Caco-2 (cell line): ENCODE measurements at regions not wholly inside any gene's neighbourhood (a gene's known extent, or its start where the extent isn't known, plus 50 kb on each side); places are given as distances from the start of the nearest gene placed in this dataset.
"Not testable (repeated sequence)": the region's sequence is repeated elsewhere in the genome, so short reads cannot be mapped to it uniquely, and the experiment has no call there.

ENCODE experiments used
- BruUV-seq: library from RNA; stranded (reverse); fragments of 400-500 nt; replicated peaks from 2 replicates; lab custom pipeline; 2021; lab: Mats Ljungman, UMichigan
- CTCF ChIA-PET: fragments of 300-600 bp; sonication (Branson Sonifier 250); formaldehyde crosslinking; loops from one replicate; lab custom pipeline; 2022; ENCODE audit warnings: antibody characterized with exemption; lab: Charles Lee
- POLR2A ChIA-PET: fragments of 300-600 bp; sonication (Branson Sonifier 250); formaldehyde crosslinking; loops from one replicate; lab custom pipeline; 2022; ENCODE audit warnings: antibody characterized with exemption; lab: Charles Lee
- DNase-seq, 2 experiments: peaks; one replicate each; pipeline versions ENCODE4 v3.0.0 to v3.0.0-alpha.2; 2020 to 2022
- H3K27me3 ChIP-seq: replicated peaks from 2 replicates; pipeline ENCODE4 v1.6.0; 2011; ENCODE audit warnings: low read length; ENCODE audit not compliant: control insufficient read depth, insufficient read depth
- H3K36me3 ChIP-seq: 2 replicates; pipeline ENCODE4 v1.5.1; 2011; ENCODE audit warnings: low read length; ENCODE audit not compliant: control insufficient read depth, insufficient read depth
- H3K4me1 ChIP-seq: fragments of 250-450 bp; sonication (Bioruptor Pico); 2 replicates; pipeline ENCODE4 v1.5.1; 2020; ENCODE audit warnings: mild to moderate bottlenecking
- H3K4me3 ChIP-seq: 2 replicates; pipeline ENCODE4 v1.5.1; 2011; ENCODE audit warnings: low read depth, mild to moderate bottlenecking, control low read depth, low read length
- H3K9me3 ChIP-seq: fragments of 250-450 bp; sonication (Bioruptor Pico); 2 replicates; pipeline ENCODE4 v1.5.1; 2020; ENCODE audit warnings: mild to moderate bottlenecking, moderate library complexity
- H3K27ac Mint-ChIP-seq: one replicate; pipeline ENCODE4 v1.8.0; 2022; ENCODE audit warnings: mixed read lengths; ENCODE audit not compliant: unreplicated experiment
- H3K27me3 Mint-ChIP-seq: one replicate; pipeline ENCODE4 v1.8.0; 2022; ENCODE audit warnings: mixed read lengths; ENCODE audit not compliant: insufficient read depth, unreplicated experiment
- H3K36me3 Mint-ChIP-seq: one replicate; pipeline ENCODE4 v1.8.0; 2022; ENCODE audit warnings: mild to moderate bottlenecking, mixed read lengths; ENCODE audit not compliant: insufficient read depth, unreplicated experiment
- H3K4me1 Mint-ChIP-seq: one replicate; pipeline ENCODE4 v1.8.0; 2022; ENCODE audit warnings: low read depth, mixed read lengths; ENCODE audit not compliant: unreplicated experiment
- H3K4me3 Mint-ChIP-seq: one replicate; pipeline ENCODE4 v1.8.0; 2022; ENCODE audit warnings: mild to moderate bottlenecking, moderate library complexity, mixed read lengths; ENCODE audit not compliant: unreplicated experiment
- H3K9me3 Mint-ChIP-seq: one replicate; pipeline ENCODE4 v1.8.0; 2022; ENCODE audit warnings: mixed read lengths; ENCODE audit not compliant: unreplicated experiment
- CTCF ChIP-seq, 2 experiments: fragments of 200-600 bp in 1 of 2; IDR thresholded peaks; 1 replicate in 1 of 2; 2 replicates in 1 of 2; pipeline versions ENCODE4 v1.5.1 to v1.8.0; 2011 to 2022; ENCODE audit warnings: antibody characterized with exemption in 1 of 2, control low read depth in 1 of 2, inconsistent platforms in 1 of 2, low read depth in 1 of 2, low read length in 1 of 2, mild to moderate bottlenecking in 1 of 2, moderate library complexity in 1 of 2; ENCODE audit not compliant: insufficient read depth in 1 of 2, severe bottlenecking in 1 of 2, unreplicated experiment in 1 of 2
- intact Hi-C: fragments of 100-400 bp; cut with micrococcal nuclease; formaldehyde crosslinking; loops from one replicate; pipeline ENCODE4 v1.10.0; 2022; ENCODE audit not compliant: unreplicated experiment

GRCh38 chr3:110944782-110945181 lies 126.8 kb upstream of the NECTIN3 start:
- H3K36me3 ChIP-seq, result no peaks in the 10 kb centered on the region
- H3K4me1 ChIP-seq, result no peaks in the 10 kb centered on the region; the same call in 1 of the 2 replicates
- no TSS peak for BruUV-seq
- no peak for DNase-seq
- no peaks in the 10 kb centered on the region for H3K27me3 ChIP-seq
- Mint-ChIP-seq H3K9me3 (peaks cover 36% of the 10 kb centered on the region), H3K27ac (no peak overlapping the region), H3K36me3 (peaks cover 5% of the 10 kb centered on the region), H3K4me1 (no peaks in the 10 kb centered on the region), H3K4me3 (no peak overlapping the region), H3K27me3 (no peaks in the 10 kb centered on the region)
- TF ChIP-seq CTCF (IDR thresholded peaks at IDR 0.05; ENCODE audit: insufficient read depth in 1 of 2, low read depth in 1 of 2, low read length in 1 of 2, severe bottlenecking in 1 of 2, unreplicated experiment in 1 of 2), result no peak
- intact Hi-C loops, result loop anchor here (10.0 kb wide), 1 partner anchor 130 kb away; the partner anchor contains the start of gene NECTIN3
- CTCF ChIA-PET, result no interaction called here
- no peak overlapping the region for H3K4me3 ChIP-seq
- H3K9me3 ChIP-seq, result peaks cover 25% of the 10 kb centered on the region
- POLR2A ChIA-PET, result no interaction called here

DNA sequence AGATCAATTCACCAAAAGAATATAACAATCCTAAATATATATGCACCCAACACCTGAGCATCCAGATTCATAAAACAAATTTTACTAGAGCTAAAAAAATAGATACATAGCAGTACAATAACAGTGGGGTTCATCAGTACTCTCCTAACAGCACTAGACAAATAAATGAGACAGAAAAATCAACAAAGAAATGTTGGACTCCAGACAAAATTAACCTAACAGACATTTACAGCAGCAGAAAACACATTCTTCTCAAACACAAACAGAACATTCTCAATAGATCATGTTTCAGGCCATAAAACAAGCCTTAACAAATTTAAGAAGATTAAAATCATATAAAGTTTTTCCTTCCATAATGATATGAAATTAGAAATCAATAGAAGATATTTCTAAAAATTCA lies 124.8 kb upstream of the NECTIN3 start:
- H3K4me1 ChIP-seq, result no peaks in the 10 kb centered on the region
- CTCF ChIA-PET, result no interaction called here
- H3K9me3 ChIP-seq, result peaks cover 32% of the 10 kb centered on the region
- POLR2A ChIA-PET, result no interaction called here
- no peaks in the 10 kb centered on the region for H3K36me3 ChIP-seq
- Mint-ChIP-seq H3K4me3 (no peak overlapping the region), H3K27ac (no peak overlapping the region), H3K9me3 (peaks cover 40% of the 10 kb centered on the region), H3K4me1 (no peaks in the 10 kb centered on the region), H3K27me3 (no peaks in the 10 kb centered on the region), H3K36me3 (peaks cover 5% of the 10 kb centered on the region)
- no peak for DNase-seq
- no peak overlapping the region for H3K4me3 ChIP-seq
- BruUV-seq, result no TSS peak
- TF ChIP-seq CTCF (IDR thresholded peaks at IDR 0.05; ENCODE audit: insufficient read depth in 1 of 2, low read depth in 1 of 2, low read length in 1 of 2, severe bottlenecking in 1 of 2, unreplicated experiment in 1 of 2), result no peak
- intact Hi-C loops, result loop anchor here (10.0 kb wide), 1 partner anchor 128 kb away; the partner anchor contains the start of gene NECTIN3
- no peaks in the 10 kb centered on the region for H3K27me3 ChIP-seq

GRCh38 chr3:110949194-110949593 lies 122.4 kb upstream of the NECTIN3 start:
- DNase-seq, result peak in 1 of 2 experiments; percentile 4
- H3K36me3 Mint-ChIP-seq, H3K36me3 ChIP-seq, H3K27me3 ChIP-seq, H3K27ac Mint-ChIP-seq, H3K4me1 Mint-ChIP-seq, H3K4me3 ChIP-seq, POLR2A ChIA-PET, CTCF ChIA-PET, H3K27me3 Mint-ChIP-seq, H3K4me1 ChIP-seq, BruUV-seq, H3K4me3 Mint-ChIP-seq: not testable (repeated sequence)
- peaks cover 32% of the 10 kb centered on the region for H3K9me3 ChIP-seq
- intact Hi-C loops, result loop anchor here (10.0 kb wide), 1 partner anchor 126 kb away; the partner anchor contains the start of gene NECTIN3
- H3K9me3 Mint-ChIP-seq, result peaks cover 27% of the 10 kb centered on the region
